CD4-positive, alpha-beta T cell treated with Interleukin-15 for 4 hours (primary cell): ENCODE measurements at regions not wholly inside any gene's neighbourhood (a gene's known extent, or its start where the extent isn't known, plus 50 kb on each side); places are given as distances from the start of the nearest gene placed in this dataset.
"Not testable (repeated sequence)": the region's sequence is repeated elsewhere in the genome, so short reads cannot be mapped to it uniquely, and the experiment has no call there.

Experiments used
- DNase-seq: peaks from one replicate; pipeline ENCODE4 v3.0.0-alpha.2; 2020; ENCODE audit warnings: low spot score

DNA sequence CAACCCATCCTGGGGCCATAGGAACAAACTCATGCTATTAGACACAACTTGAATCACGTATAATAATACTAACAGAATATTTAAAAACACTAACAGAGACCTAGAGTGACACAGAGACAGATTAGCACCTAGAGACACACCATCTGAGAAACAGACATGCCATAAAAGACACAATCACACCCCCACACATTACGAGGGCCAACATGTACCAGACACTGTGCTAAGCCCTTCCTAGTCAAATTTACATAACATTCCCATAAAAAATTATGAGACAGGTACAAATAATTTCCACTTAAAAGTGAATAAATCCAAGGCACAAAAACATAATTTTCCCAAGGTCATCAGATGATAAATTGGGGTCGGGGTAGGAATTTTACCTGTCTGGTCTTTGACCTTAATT is 141.1 kb upstream of the PRSS16 start:
- no peak for DNase-seq

GRCh38 chr6:27111743-27112142 is 135.8 kb upstream of the PRSS16 start:
- DNase-seq, result no peak

DNA sequence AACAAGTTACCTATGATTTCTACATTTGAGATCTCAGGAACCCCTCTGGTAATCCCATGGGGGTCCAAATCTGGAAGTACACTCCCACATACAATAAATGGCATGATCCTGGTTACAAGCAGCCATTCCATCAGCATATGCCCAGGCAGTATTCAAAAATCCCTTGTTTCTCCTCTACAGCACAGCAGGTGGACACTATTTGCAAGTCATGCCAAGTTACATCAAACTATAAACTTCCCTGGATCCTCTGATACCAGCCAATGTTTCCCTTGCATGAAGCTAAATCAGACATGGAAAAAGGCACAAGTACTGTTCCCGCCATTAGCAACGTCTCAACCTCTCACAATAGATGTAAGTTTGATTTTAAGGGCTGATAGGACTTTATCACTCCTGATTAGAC is 134.5 kb upstream of the PRSS16 start:
- no peak for DNase-seq

DNA sequence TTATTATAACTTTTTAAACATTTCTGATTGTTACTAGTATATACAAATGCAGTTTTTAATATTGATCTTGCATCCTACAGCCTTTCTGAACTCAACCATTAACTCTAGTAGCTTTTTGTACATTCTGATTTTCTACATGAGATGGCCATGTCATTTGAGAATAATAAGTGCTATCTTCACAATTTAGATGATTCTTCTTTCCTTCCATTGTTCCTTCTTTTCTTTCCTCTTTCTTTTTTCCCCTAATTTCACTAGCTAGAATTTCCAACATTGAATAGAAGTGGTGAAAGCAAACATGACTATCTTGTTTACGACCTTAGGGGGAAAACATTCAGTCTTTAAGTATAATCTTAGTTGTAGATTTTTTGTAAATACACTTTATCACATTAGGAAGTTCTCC is 128.2 kb upstream of the PRSS16 start:
- no peak for DNase-seq

DNA sequence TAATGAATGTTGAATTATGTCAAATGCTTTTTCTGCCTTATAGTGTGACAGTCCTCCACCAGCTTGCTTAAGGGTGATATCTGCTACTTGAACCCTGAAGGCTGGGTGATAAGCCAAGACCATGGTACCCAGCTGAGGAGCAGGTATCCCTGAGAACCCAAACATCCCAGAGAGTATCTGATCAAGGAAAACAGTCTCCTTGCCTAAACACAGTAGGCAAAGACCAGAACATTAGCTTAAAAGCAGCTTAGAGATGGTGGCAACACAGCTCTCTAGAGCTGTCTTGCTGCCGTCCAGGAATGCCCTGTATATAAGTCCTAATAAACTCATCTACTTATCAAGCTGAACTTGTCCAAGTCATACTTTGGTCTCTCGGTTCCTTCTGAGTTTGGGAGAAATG is 127.7 kb upstream of the PRSS16 start:
- no peak for DNase-seq

DNA sequence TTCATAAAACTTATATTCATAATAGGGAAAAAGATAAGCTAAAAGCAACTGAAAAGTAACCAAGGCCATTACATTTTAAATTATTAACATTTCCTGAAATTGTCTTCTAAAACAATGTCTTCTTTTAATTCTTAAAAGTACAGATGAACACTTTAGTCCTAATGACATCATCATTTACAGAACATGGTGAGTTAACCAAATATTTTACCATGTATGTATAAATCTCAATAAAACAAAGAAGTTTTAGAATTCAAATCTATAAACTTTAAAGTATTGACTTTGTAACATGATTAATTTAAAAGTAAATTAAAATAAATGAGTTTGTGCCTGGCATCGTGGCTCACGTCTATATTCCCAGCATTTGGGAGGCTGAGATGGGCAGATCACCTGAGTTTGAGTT is 125.9 kb upstream of the PRSS16 start:
- no peak for DNase-seq

GRCh38 chr6:27124252-27124657 is 123.2 kb upstream of the PRSS16 start:
- DNase-seq, result no peak

DNA sequence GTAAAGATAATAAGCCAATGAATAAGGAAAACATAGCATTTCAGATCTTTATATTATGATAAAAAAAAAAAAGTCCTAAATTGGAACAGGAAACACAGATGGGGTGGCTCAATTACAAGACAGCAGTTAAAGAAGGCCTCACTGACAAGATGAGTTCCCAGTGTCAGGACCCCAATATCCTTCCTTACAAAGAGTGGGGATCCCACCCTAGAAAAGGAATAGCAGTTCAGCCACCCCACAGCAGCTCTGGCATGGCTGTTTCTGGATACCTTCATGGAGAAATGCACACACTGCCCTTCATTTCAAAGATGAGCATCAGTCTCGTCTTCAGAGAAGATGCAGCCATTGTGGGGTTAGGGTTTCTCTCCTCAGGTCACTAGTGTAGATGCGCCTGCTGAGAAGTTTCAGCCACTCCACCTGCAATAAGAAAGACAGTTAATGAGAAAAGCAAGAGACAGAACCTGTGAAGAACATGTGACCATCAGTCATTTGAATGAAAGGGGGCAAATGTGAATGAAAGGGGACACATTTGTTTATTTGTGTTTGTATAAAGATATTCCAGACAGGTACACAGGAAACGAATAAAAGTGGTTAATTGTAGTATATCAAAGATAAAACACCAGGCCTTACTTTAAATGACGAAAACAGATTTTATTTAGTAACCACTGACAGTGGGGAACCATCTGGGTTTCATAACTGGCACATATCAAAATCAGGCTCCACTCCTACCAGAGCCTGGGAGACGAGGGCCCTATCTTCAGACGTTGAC is 121.3 kb upstream of the PRSS16 start:
- no peak for DNase-seq

- peak; percentile 89 for DNase-seq
Observed at GRCh38 chr6:27126815-27127537, 120.5 kb upstream of the PRSS16 start.

DNA sequence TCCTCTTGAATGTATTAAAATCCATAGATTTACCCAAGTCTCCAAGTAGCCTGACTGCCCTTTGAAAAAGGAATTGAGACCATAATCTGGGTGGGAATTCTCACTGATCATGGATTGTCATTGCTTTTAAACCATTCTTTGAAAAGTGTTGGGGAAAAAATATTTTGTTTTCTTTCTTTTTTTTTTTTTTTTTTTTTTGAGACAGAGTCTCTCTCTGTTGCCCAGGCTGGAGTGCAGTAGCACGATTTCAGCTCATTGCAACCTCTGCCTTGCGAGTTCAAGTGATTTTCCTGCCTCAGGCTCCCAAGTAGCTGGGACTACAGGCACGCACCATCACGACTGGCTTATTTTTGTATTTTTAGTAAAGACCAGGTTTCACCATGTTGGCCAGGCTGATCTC is 119.6 kb upstream of the PRSS16 start:
- DNase-seq, result not testable (repeated sequence)

- no peak for DNase-seq
Observed at GRCh38 chr6:27128311-27129094, 119.0 kb upstream of the PRSS16 start.

- DNase-seq, result no peak
Observed at GRCh38 chr6:27129095-27129815, 118.2 kb upstream of the PRSS16 start.

- no peak for DNase-seq
Observed at GRCh38 chr6:27129917-27130316, 117.6 kb upstream of the PRSS16 start.

- DNase-seq, result no peak
Observed at GRCh38 chr6:27130668-27131428, 116.7 kb upstream of the PRSS16 start.

- not testable (repeated sequence) for DNase-seq
Observed at GRCh38 chr6:27132282-27132531, 115.3 kb upstream of the PRSS16 start.

- DNase-seq, result peak; percentile 99
Observed at GRCh38 chr6:27132532-27133280, 114.8 kb upstream of the PRSS16 start.

GRCh38 chr6:27133281-27134227 is 113.9 kb upstream of the PRSS16 start:
- peak; percentile 69 for DNase-seq

GRCh38 chr6:27135087-27135657 is 112.3 kb upstream of the PRSS16 start:
- DNase-seq, result no peak

- DNase-seq, result no peak
Observed at GRCh38 chr6:27136077-27136644, 111.3 kb upstream of the PRSS16 start.
